ENCODE measurements at regions not wholly inside any gene's neighbourhood (a gene's known extent, or its start where the extent isn't known, plus 50 kb on each side); places are given as distances from the start of the nearest gene placed in this dataset.

- TF ChIP-seq CTCF (IDR thresholded peaks at IDR 0.05; ENCODE audit: low read depth, low read length, missing control alignments) = no peak
- DNase-seq = no peak
- H3K27me3 ChIP-seq (replicated peaks) = no peaks in the 10 kb centered on the region
- no peak overlapping the region for H3K27ac ChIP-seq
- no peaks in the 10 kb centered on the region for H3K36me3 ChIP-seq (replicated peaks)
- in situ Hi-C loops (cut with HindIII; ENCODE audit: low pct_ligation_motif_present, low sequenced_read_pairs) = no loop called here
- H3K4me3 ChIP-seq (ENCODE audit: low read depth, low read length) = no peak overlapping the region
Observed at GRCh38 chr5:29587832-29588231, 1605.7 kb upstream of the CDH6 start.

- H3K27ac ChIP-seq = no peak overlapping the region
- no peak overlapping the region for H3K4me3 ChIP-seq (ENCODE audit: low read depth, low read length)
- H3K27me3 ChIP-seq (replicated peaks) = no peaks in the 10 kb centered on the region
- no peak for DNase-seq
- TF ChIP-seq CTCF (IDR thresholded peaks at IDR 0.05; ENCODE audit: low read depth, low read length, missing control alignments) = no peak
- no peaks in the 10 kb centered on the region for H3K36me3 ChIP-seq (replicated peaks)
- in situ Hi-C loops (cut with HindIII; ENCODE audit: low pct_ligation_motif_present, low sequenced_read_pairs) = no loop called here
Observed at GRCh38 chr5:29568028-29568427, 1625.5 kb upstream of the CDH6 start.

DNA sequence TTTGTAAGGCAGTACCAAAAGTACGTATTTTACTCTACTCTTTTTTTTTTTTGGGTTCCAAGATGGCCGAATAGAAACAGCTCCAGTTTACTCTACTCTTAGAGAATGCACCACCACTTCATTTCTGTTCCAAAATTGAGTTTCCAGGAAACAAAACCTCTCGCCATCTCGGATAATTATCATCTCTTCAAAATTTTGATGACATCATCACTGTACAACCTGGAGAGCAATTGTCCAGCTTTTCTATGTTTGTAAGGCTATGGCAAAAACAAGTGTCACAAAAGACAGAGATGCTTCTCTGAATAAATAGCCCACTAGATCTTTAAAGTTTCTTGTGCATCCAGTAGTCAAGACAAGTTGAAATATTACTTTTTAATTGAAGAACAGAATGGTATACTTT is 1631.9 kb upstream of the CDH6 start:
- TF ChIP-seq CTCF (IDR thresholded peaks at IDR 0.05; ENCODE audit: low read depth, low read length, missing control alignments) = no peak
- in situ Hi-C loops (cut with HindIII; ENCODE audit: low pct_ligation_motif_present, low sequenced_read_pairs) = no loop called here
- Histone ChIP-seq H3K4me3 (ENCODE audit: low read depth, low read length) (no peak overlapping the region), H3K27me3 (replicated peaks) (no peaks in the 10 kb centered on the region), H3K36me3 (replicated peaks) (no peaks in the 10 kb centered on the region), H3K27ac (no peak overlapping the region)
- DNase-seq = no peak

- TF ChIP-seq CTCF (IDR thresholded peaks at IDR 0.05; ENCODE audit: low read depth, low read length, missing control alignments) = no peak
- Histone ChIP-seq H3K27me3 (replicated peaks) (no peaks in the 10 kb centered on the region), H3K27ac (no peak overlapping the region), H3K36me3 (replicated peaks) (no peaks in the 10 kb centered on the region), H3K4me3 (ENCODE audit: low read depth, low read length) (no peak overlapping the region)
- in situ Hi-C loops (cut with HindIII; ENCODE audit: low pct_ligation_motif_present, low sequenced_read_pairs) = no loop called here
- no peak for DNase-seq
Observed at GRCh38 chr5:29550523-29550922, 1643.0 kb upstream of the CDH6 start.

DNA sequence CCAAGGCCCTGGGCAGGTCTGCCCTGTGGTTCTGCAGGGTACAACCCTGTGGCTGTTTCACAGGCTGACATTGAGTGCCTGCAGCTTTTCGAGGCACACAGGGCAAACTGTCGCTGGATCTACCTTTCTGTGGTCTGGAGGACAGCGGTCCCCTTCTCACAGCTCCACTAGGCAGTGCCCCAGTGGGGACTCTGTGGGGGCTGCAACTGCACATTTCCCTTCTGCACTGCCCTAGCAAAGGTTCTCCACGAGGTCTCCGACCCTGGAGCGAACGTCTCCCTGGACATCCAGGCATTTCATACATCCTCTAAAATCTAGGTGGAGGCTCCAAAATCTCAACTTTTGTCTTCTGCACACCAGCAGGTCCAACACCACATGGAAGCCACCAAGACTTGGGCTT is 1645.2 kb upstream of the CDH6 start:
- Histone ChIP-seq H3K27me3 (replicated peaks) (no peaks in the 10 kb centered on the region), H3K4me3 (ENCODE audit: low read depth, low read length) (no peak overlapping the region), H3K27ac (no peak overlapping the region), H3K36me3 (replicated peaks) (no peaks in the 10 kb centered on the region)
- in situ Hi-C loops (cut with HindIII; ENCODE audit: low pct_ligation_motif_present, low sequenced_read_pairs) = no loop called here
- DNase-seq = no peak
- no peak for TF ChIP-seq CTCF (IDR thresholded peaks at IDR 0.05; ENCODE audit: low read depth, low read length, missing control alignments)

DNA sequence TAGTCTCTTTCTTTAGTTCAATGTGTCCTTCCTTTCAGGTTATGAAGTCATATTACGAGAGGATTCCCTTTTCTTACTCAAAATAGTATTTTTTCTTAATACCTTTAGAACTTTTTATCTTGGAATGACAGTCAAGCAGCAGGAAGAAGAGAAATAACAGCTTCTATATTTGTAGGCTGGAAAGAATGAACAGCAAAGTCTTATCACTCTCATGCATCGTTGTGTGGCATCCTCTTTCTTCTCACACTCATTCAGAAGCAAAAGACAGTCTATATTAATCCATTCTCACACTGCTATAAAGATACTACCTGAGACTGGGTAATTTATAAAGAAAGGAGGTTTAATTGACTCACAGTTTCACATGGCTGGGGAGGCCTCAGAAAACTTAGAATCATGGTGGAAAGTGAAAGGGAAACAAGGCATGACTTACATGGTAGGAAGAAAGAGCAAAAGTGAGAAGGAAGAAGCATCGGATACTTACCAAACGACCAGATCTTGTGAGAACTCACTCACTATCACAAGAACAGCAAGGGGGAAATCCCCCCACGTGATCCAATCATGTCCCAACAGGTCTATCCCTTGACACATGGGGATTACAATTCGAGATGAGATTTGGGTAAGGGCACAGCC is 1646.1 kb upstream of the CDH6 start:
- DNase-seq = no peak
- Histone ChIP-seq H3K36me3 (replicated peaks) (no peaks in the 10 kb centered on the region), H3K27me3 (replicated peaks) (no peaks in the 10 kb centered on the region), H3K4me3 (ENCODE audit: low read depth, low read length) (no peak overlapping the region), H3K27ac (no peak overlapping the region)
- in situ Hi-C loops (cut with HindIII; ENCODE audit: low pct_ligation_motif_present, low sequenced_read_pairs) = no loop called here
- TF ChIP-seq CTCF (IDR thresholded peaks at IDR 0.05; ENCODE audit: low read depth, low read length, missing control alignments) = no peak

Measured in brain microvascular endothelial cell (primary cell).